ENCODE measurements at regions not wholly inside any gene's neighbourhood (a gene's known extent, or its start where the extent isn't known, plus 50 kb on each side); places are given as distances from the start of the nearest gene placed in this dataset.

- TF ChIP-seq ARNTL (CRISPR knock-in tag; IDR thresholded peaks at IDR 0.05; ENCODE audit: borderline replicate concordance, low read depth) (no peak), BACH2 (CRISPR knock-in tag; IDR thresholded peaks at IDR 0.05; ENCODE audit: borderline replicate concordance) (no peak), ISL1 (CRISPR knock-in tag; IDR thresholded peaks at IDR 0.05) (no peak), ZFP30 (CRISPR knock-in tag; IDR thresholded peaks at IDR 0.05) (no peak), ESRRG (CRISPR knock-in tag; IDR thresholded peaks at IDR 0.05) (no peak), TCF4 (CRISPR knock-in tag; IDR thresholded peaks at IDR 0.05; ENCODE audit: borderline replicate concordance) (no peak), OSR1 (CRISPR knock-in tag; IDR thresholded peaks at IDR 0.05) (no peak), ZNF8 (CRISPR knock-in tag; IDR thresholded peaks at IDR 0.05) (no peak), CSRNP3 (CRISPR knock-in tag; IDR thresholded peaks at IDR 0.05) (no peak), CSDC2 (CRISPR knock-in tag; IDR thresholded peaks at IDR 0.05) (no peak), SNAI2 (CRISPR knock-in tag; IDR thresholded peaks at IDR 0.05) (no peak), PPARA (CRISPR knock-in tag; IDR thresholded peaks at IDR 0.05; ENCODE audit: borderline replicate concordance) (no peak), ZNF70 (CRISPR knock-in tag; IDR thresholded peaks at IDR 0.05) (no peak), GLIS3 (CRISPR knock-in tag; IDR thresholded peaks at IDR 0.05) (no peak), RARB (CRISPR knock-in tag; IDR thresholded peaks at IDR 0.05) (no peak), ZC3H10 (CRISPR knock-in tag; IDR thresholded peaks at IDR 0.05) (no peak), ZFP3 (CRISPR knock-in tag; IDR thresholded peaks at IDR 0.05) (no peak)
- TF ChIP-seq, protein P1, sequence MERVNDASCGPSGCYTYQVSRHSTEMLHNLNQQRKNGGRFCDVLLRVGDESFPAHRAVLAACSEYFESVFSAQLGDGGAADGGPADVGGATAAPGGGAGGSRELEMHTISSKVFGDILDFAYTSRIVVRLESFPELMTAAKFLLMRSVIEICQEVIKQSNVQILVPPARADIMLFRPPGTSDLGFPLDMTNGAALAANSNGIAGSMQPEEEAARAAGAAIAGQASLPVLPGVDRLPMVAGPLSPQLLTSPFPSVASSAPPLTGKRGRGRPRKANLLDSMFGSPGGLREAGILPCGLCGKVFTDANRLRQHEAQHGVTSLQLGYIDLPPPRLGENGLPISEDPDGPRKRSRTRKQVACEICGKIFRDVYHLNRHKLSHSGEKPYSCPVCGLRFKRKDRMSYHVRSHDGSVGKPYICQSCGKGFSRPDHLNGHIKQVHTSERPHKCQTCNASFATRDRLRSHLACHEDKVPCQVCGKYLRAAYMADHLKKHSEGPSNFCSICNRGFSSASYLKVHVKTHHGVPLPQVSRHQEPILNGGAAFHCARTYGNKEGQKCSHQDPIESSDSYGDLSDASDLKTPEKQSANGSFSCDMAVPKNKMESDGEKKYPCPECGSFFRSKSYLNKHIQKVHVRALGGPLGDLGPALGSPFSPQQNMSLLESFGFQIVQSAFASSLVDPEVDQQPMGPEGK (CRISPR knock-in tag; IDR thresholded peaks at IDR 0.05; ENCODE audit: borderline replicate concordance), result no peak
- TF ChIP-seq, protein P2, sequence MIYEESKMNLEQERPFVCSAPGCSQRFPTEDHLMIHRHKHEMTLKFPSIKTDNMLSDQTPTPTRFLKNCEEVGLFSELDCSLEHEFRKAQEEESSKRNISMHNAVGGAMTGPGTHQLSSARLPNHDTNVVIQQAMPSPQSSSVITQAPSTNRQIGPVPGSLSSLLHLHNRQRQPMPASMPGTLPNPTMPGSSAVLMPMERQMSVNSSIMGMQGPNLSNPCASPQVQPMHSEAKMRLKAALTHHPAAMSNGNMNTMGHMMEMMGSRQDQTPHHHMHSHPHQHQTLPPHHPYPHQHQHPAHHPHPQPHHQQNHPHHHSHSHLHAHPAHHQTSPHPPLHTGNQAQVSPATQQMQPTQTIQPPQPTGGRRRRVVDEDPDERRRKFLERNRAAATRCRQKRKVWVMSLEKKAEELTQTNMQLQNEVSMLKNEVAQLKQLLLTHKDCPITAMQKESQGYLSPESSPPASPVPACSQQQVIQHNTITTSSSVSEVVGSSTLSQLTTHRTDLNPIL (CRISPR knock-in tag; IDR thresholded peaks at IDR 0.05; ENCODE audit: low read depth), result no peak
- TF ChIP-seq, protein P3, sequence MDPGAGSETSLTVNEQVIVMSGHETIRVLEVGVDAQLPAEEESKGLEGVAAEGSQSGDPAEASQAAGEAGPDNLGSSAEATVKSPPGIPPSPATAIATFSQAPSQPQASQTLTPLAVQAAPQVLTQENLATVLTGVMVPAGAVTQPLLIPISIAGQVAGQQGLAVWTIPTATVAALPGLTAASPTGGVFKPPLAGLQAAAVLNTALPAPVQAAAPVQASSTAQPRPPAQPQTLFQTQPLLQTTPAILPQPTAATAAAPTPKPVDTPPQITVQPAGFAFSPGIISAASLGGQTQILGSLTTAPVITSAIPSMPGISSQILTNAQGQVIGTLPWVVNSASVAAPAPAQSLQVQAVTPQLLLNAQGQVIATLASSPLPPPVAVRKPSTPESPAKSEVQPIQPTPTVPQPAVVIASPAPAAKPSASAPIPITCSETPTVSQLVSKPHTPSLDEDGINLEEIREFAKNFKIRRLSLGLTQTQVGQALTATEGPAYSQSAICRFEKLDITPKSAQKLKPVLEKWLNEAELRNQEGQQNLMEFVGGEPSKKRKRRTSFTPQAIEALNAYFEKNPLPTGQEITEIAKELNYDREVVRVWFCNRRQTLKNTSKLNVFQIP (CRISPR knock-in tag; IDR thresholded peaks at IDR 0.05; ENCODE audit: borderline replicate concordance, low read depth), result no peak
- ATAC-seq, result no peak
Measured at GRCh38 chr9:135239100-135239768, 151.8 kb downstream of the OLFM1 start.

DNA sequence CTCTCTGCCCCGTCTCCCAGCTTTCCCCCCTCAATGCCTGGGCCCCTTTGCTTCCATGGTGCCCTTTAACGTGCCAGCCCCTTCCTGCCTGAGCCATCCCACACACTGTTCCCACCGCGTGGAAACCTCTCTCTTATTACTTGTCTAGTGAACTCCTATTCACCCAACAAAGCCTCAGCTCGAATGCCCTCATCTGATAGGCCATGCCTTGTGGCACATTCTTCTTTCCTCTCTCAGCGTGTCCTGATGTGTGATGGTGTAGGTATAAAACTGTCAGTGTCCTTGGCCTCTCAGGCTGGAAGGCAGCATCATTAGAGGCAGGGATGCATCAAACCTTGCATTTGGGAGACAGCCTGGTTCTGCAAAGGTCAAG, 152.3 kb downstream of the OLFM1 start:
- ATAC-seq, result no peak
- TF ChIP-seq CSRNP3 (CRISPR knock-in tag; IDR thresholded peaks at IDR 0.05) (no peak), OSR1 (CRISPR knock-in tag; IDR thresholded peaks at IDR 0.05) (no peak), SNAI2 (CRISPR knock-in tag; IDR thresholded peaks at IDR 0.05) (no peak), ZFP30 (CRISPR knock-in tag; IDR thresholded peaks at IDR 0.05) (no peak), ZFP3 (CRISPR knock-in tag; IDR thresholded peaks at IDR 0.05) (peak; percentile 75)

DNA sequence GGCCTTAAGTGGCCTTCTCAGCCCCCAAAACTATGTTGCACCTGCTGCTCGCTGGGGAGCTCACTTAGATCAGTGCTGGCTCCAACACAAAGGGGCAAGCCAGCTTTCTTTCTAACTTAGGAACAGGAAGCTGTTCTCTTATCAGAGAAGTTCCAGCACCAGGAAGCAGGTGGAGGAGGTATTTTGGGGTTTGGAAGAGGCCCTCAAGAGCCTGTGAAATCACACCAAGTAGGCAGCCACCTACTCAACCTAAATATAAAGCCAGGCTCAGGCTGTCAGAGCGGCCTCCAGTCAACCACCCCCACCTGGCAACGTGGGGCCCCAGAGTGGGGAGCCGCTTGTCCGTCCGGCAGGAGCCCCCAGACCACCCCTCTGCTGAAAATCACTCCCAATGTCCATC, 152.8 kb downstream of the OLFM1 start:
- no peak for ATAC-seq
- TF ChIP-seq SNAI2 (CRISPR knock-in tag; IDR thresholded peaks at IDR 0.05), result no peak
- no peak for TF ChIP-seq RARB (CRISPR knock-in tag; IDR thresholded peaks at IDR 0.05)
- TF ChIP-seq, protein P1 (CRISPR knock-in tag; IDR thresholded peaks at IDR 0.05; ENCODE audit: borderline replicate concordance), result no peak
- no peak for TF ChIP-seq ZC3H10 (CRISPR knock-in tag; IDR thresholded peaks at IDR 0.05)
- TF ChIP-seq BACH2 (CRISPR knock-in tag; IDR thresholded peaks at IDR 0.05; ENCODE audit: borderline replicate concordance), result no peak
- TF ChIP-seq, protein P2 (CRISPR knock-in tag; IDR thresholded peaks at IDR 0.05; ENCODE audit: low read depth), result no peak
- no peak for TF ChIP-seq PPARA (CRISPR knock-in tag; IDR thresholded peaks at IDR 0.05; ENCODE audit: borderline replicate concordance)
- TF ChIP-seq TOX (CRISPR knock-in tag; IDR thresholded peaks at IDR 0.05; ENCODE audit: borderline replicate concordance), result no peak
- no peak for TF ChIP-seq ZNF70 (CRISPR knock-in tag; IDR thresholded peaks at IDR 0.05)
- no peak for TF ChIP-seq GLIS3 (CRISPR knock-in tag; IDR thresholded peaks at IDR 0.05)

Measured in SK-N-SH treated with all-trans-retinoic acid at 6 μM for 48 hours (cell line).